GM12874 (cell line): ENCODE measurements at regions not wholly inside any gene's neighbourhood (a gene's known extent, or its start where the extent isn't known, plus 50 kb on each side); places are given as distances from the start of the nearest gene placed in this dataset.

ENCODE experiments used
- TF ChIP-seq, protein P1 (sequence below): IDR thresholded peaks from 2 replicates; pipeline ENCODE4 v1.5.1; 2011; ENCODE audit warnings: low read depth, mild to moderate bottlenecking, control low read depth, low read length, moderate library complexity; ENCODE audit not compliant: insufficient read depth

- TF ChIP-seq, protein P1, sequence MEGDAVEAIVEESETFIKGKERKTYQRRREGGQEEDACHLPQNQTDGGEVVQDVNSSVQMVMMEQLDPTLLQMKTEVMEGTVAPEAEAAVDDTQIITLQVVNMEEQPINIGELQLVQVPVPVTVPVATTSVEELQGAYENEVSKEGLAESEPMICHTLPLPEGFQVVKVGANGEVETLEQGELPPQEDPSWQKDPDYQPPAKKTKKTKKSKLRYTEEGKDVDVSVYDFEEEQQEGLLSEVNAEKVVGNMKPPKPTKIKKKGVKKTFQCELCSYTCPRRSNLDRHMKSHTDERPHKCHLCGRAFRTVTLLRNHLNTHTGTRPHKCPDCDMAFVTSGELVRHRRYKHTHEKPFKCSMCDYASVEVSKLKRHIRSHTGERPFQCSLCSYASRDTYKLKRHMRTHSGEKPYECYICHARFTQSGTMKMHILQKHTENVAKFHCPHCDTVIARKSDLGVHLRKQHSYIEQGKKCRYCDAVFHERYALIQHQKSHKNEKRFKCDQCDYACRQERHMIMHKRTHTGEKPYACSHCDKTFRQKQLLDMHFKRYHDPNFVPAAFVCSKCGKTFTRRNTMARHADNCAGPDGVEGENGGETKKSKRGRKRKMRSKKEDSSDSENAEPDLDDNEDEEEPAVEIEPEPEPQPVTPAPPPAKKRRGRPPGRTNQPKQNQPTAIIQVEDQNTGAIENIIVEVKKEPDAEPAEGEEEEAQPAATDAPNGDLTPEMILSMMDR, result no peak
These were observed 122.9 kb upstream of the FRMD4A start for GRCh38 chr10:14453593-14453992.

- TF ChIP-seq, protein P1, result no peak
These were observed 120.6 kb upstream of the FRMD4A start for GRCh38 chr10:14451341-14451740.

- TF ChIP-seq, protein P1, result no peak
These were observed 119.3 kb upstream of the FRMD4A start for GRCh38 chr10:14450041-14450491.

- TF ChIP-seq, protein P1, result no peak
These were observed 118.6 kb upstream of the FRMD4A start for GRCh38 chr10:14449293-14449815.

DNA sequence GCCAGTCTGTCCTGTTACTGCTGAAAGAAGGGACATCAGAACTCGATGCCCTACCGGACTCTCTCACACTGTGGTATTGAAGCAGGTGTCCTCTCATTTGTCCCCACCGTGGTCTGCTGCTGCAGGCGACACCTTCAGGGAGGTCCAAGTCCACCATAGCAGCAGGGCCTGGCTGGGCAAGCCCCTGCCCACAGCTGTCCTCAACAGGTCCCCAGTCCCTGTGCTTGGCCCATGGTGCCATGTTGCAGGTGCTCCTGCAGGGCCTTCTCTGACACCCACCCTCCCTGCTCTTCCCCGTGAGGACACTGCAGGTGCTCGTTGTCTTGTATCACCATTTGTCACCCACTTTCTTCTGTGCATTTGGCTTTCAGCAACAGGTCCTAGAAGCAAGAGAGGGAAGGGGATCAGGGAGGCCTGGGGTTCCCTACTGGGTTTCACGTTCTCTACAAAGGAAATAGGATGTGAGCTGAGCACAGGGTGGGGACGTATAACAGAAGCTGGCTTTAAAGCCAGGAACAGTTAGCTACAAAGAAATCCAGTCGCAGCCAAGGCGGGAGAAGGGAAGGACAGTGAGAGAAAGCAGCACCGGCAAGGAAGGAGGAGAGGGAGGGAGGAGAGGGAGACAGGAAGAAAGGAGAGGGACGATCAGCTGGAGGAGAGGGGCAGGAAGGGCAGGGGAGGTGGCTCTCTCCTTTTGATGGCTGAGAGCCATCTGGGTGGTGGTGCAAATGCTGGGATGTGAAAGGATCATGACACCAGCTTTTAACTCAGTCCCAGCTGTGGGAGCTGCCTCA lies 117.7 kb upstream of the FRMD4A start:
- TF ChIP-seq, protein P1, result no peak

GRCh38 chr10:14447094-14447839 lies 116.5 kb upstream of the FRMD4A start:
- TF ChIP-seq, protein P1, result no peak
